Adrenal gland (tissue), 5 donors: ENCODE measurements at regions not wholly inside any gene's neighbourhood (a gene's known extent, or its start where the extent isn't known, plus 50 kb on each side); places are given as distances from the start of the nearest gene placed in this dataset.

Experiments used
- CTCF ChIP-seq, 6 experiments: fragments of 450-650 bp in 4 of 6; fragments of 200-600 bp in 2 of 6; sonication (generic) in 1 of 6; IDR thresholded peaks; 1 replicate in 5 of 6; 2 replicates in 1 of 6; pipeline versions ENCODE4 v1.5.1 to v1.8.0; 2016 to 2021; ENCODE audit warnings: antibody characterized with exemption in 6 of 6, mild to moderate bottlenecking in 2 of 6, moderate library complexity in 1 of 6
- POLR2A ChIP-seq, 2 donors: fragments of 450-650 bp; IDR thresholded peaks; one replicate each; pipeline ENCODE4 v1.6.1; 2017; ENCODE audit warnings: antibody characterized with exemption in 2 of 2, mild to moderate bottlenecking in 2 of 2, moderate library complexity in 1 of 2
- donor health status: DM: no; HTN: no; CAD: no.

GRCh38 chr3:10713656-10714055, 102.4 kb upstream of the SLC6A11 start:
- TF ChIP-seq POLR2A (IDR thresholded peaks at IDR 0.05) (no peak), CTCF (IDR thresholded peaks at IDR 0.05) (no peak)
